ENCODE measurements at regions not wholly inside any gene's neighbourhood (a gene's known extent, or its start where the extent isn't known, plus 50 kb on each side); places are given as distances from the start of the nearest gene placed in this dataset.

- TF ChIP-seq PPARA (CRISPR knock-in tag; IDR thresholded peaks at IDR 0.05; ENCODE audit: borderline replicate concordance) (no peak), ZFP3 (CRISPR knock-in tag; IDR thresholded peaks at IDR 0.05) (no peak), PATZ1 (CRISPR knock-in tag; IDR thresholded peaks at IDR 0.05; ENCODE audit: borderline replicate concordance) (no peak), ESRRG (CRISPR knock-in tag; IDR thresholded peaks at IDR 0.05) (no peak), TOX (CRISPR knock-in tag; IDR thresholded peaks at IDR 0.05; ENCODE audit: borderline replicate concordance) (no peak), ZFP30 (CRISPR knock-in tag; IDR thresholded peaks at IDR 0.05) (no peak), CSRNP3 (CRISPR knock-in tag; IDR thresholded peaks at IDR 0.05) (no peak), SNAI2 (CRISPR knock-in tag; IDR thresholded peaks at IDR 0.05) (no peak)
- TF ChIP-seq, protein P1, sequence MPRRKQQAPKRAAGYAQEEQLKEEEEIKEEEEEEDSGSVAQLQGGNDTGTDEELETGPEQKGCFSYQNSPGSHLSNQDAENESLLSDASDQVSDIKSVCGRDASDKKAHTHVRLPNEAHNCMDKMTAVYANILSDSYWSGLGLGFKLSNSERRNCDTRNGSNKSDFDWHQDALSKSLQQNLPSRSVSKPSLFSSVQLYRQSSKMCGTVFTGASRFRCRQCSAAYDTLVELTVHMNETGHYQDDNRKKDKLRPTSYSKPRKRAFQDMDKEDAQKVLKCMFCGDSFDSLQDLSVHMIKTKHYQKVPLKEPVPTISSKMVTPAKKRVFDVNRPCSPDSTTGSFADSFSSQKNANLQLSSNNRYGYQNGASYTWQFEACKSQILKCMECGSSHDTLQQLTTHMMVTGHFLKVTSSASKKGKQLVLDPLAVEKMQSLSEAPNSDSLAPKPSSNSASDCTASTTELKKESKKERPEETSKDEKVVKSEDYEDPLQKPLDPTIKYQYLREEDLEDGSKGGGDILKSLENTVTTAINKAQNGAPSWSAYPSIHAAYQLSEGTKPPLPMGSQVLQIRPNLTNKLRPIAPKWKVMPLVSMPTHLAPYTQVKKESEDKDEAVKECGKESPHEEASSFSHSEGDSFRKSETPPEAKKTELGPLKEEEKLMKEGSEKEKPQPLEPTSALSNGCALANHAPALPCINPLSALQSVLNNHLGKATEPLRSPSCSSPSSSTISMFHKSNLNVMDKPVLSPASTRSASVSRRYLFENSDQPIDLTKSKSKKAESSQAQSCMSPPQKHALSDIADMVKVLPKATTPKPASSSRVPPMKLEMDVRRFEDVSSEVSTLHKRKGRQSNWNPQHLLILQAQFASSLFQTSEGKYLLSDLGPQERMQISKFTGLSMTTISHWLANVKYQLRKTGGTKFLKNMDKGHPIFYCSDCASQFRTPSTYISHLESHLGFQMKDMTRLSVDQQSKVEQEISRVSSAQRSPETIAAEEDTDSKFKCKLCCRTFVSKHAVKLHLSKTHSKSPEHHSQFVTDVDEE (CRISPR knock-in tag; IDR thresholded peaks at IDR 0.05), result no peak
These were observed 457.1 kb downstream of the NTRK3 start for GRCh38 chr15:87799428-87799827.

All from SK-N-SH treated with all-trans-retinoic acid at 6 μM for 48 hours (cell line).